Activated B cell treated with CpG ODN at 0.5 μM for 24 hours (primary cell): ENCODE measurements at regions not wholly inside any gene's neighbourhood (a gene's known extent, or its start where the extent isn't known, plus 50 kb on each side); places are given as distances from the start of the nearest gene placed in this dataset.

Source experiments
- ATAC-seq: fragments of 200-7000 bp; cut with Tn5 transposase; one replicate; pipeline ENCODE4 v1.10.0; 2021; ENCODE audit warnings: low read depth, mild to moderate bottlenecking, moderate library complexity
- CTCF ChIA-PET: fragments of 350-600 bp; sonication (Branson Sonifier 250); formaldehyde crosslinking; loops from one replicate; lab custom pipeline; 2021; ENCODE audit warnings: antibody characterized with exemption; lab: Charles Lee
- POLR2A ChIA-PET: fragments of 350-600 bp; sonication (Branson Sonifier 250); formaldehyde crosslinking; loops from one replicate; lab custom pipeline; 2021; ENCODE audit warnings: antibody characterized with exemption; lab: Charles Lee
- DNase-seq: peaks from one replicate; pipeline ENCODE4 v3.0.0; 2022
- H3K27ac Mint-ChIP-seq: one replicate; pipeline ENCODE4 v1.8.0; 2020; ENCODE audit warnings: mixed read lengths
- H3K27me3 Mint-ChIP-seq: one replicate; pipeline ENCODE4 v1.8.0; 2021; ENCODE audit warnings: mixed read lengths
- H3K36me3 Mint-ChIP-seq: one replicate; pipeline ENCODE4 v1.8.0; 2021; ENCODE audit warnings: low read depth, mixed read lengths
- H3K4me1 Mint-ChIP-seq: one replicate; pipeline ENCODE4 v1.8.0; 2021; ENCODE audit warnings: mixed read lengths
- H3K4me3 Mint-ChIP-seq: one replicate; pipeline ENCODE4 v1.8.0; 2020; ENCODE audit warnings: mild to moderate bottlenecking, mixed read lengths
- H3K9me3 Mint-ChIP-seq: one replicate; pipeline ENCODE4 v1.8.0; 2020; ENCODE audit warnings: mixed read lengths
- CTCF ChIP-seq: fragments of 200-600 bp; IDR thresholded peaks from one replicate; pipeline ENCODE4 v1.8.0; 2022; ENCODE audit warnings: antibody characterized with exemption, mild to moderate bottlenecking
- intact Hi-C: fragments of 100-400 bp; cut with micrococcal nuclease; formaldehyde crosslinking; loops from one replicate; pipeline ENCODE4 v1.15.1; 2024

- DNase-seq (no peak), ATAC-seq (no peak)
- no peaks in the 10 kb centered on the region for H3K36me3 Mint-ChIP-seq
- H3K27me3 Mint-ChIP-seq, result no peaks in the 10 kb centered on the region
- CTCF ChIA-PET, result no interaction called here
- intact Hi-C loops, result no loop called here
- no peak for TF ChIP-seq CTCF
- POLR2A ChIA-PET, result no interaction called here
- H3K9me3 Mint-ChIP-seq, result peaks cover 3% of the 10 kb centered on the region
- H3K27ac Mint-ChIP-seq, result no peak overlapping the region
- no peaks in the 10 kb centered on the region for H3K4me1 Mint-ChIP-seq
- no peak overlapping the region for H3K4me3 Mint-ChIP-seq
Observed at GRCh38 chr4:181061787-181062186, 1181.4 kb upstream of the TENM3 start.

GRCh38 chr4:181063212-181063611 is 1180.0 kb upstream of the TENM3 start:
- TF ChIP-seq CTCF, result no peak
- ChIA-PET POLR2A (no interaction called here), CTCF (no interaction called here)
- H3K36me3 Mint-ChIP-seq, result no peaks in the 10 kb centered on the region
- peaks cover 2% of the 10 kb centered on the region for H3K9me3 Mint-ChIP-seq
- DNase-seq (no peak), ATAC-seq (no peak)
- no peaks in the 10 kb centered on the region for H3K27me3 Mint-ChIP-seq
- no peak overlapping the region for H3K27ac Mint-ChIP-seq
- no peak overlapping the region for H3K4me3 Mint-ChIP-seq
- intact Hi-C loops, result no loop called here
- no peaks in the 10 kb centered on the region for H3K4me1 Mint-ChIP-seq

DNA sequence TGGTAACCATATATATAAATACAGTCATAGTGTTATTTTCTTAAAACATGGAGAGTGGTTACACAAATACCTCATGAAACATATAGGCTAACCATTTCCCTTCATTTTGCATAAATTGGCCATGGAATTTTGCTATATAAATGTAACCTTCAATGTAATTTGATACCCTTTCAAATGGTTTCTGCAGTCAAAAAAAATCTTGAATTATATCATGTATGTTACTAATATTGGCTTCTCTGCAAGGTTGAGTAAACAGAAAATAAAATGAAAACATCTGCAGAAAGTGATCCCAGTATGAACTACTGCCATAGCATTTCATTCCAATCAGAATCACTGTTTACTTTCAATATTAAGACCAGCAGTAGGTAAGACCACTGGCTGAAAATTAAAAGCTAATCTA is 1165.9 kb upstream of the TENM3 start:
- Mint-ChIP-seq H3K4me1 (no peaks in the 10 kb centered on the region), H3K27ac (no peak overlapping the region), H3K36me3 (no peaks in the 10 kb centered on the region), H3K9me3 (peaks cover 2% of the 10 kb centered on the region), H3K27me3 (no peaks in the 10 kb centered on the region), H3K4me3 (no peak overlapping the region)
- ATAC-seq (no peak), DNase-seq (no peak)
- TF ChIP-seq CTCF, result no peak
- intact Hi-C loops, result no loop called here
- ChIA-PET CTCF (no interaction called here), POLR2A (no interaction called here)

- POLR2A ChIA-PET, result no interaction called here
- intact Hi-C loops, result no loop called here
- Mint-ChIP-seq H3K27ac (no peak overlapping the region), H3K4me1 (no peaks in the 10 kb centered on the region), H3K4me3 (no peak overlapping the region), H3K9me3 (no peaks in the 10 kb centered on the region), H3K36me3 (no peaks in the 10 kb centered on the region), H3K27me3 (no peaks in the 10 kb centered on the region)
- no peak for TF ChIP-seq CTCF
- no peak for ATAC-seq
- CTCF ChIA-PET, result no interaction called here
- DNase-seq, result no peak
Observed at GRCh38 chr4:181078196-181078595, 1165.0 kb upstream of the TENM3 start.

DNA sequence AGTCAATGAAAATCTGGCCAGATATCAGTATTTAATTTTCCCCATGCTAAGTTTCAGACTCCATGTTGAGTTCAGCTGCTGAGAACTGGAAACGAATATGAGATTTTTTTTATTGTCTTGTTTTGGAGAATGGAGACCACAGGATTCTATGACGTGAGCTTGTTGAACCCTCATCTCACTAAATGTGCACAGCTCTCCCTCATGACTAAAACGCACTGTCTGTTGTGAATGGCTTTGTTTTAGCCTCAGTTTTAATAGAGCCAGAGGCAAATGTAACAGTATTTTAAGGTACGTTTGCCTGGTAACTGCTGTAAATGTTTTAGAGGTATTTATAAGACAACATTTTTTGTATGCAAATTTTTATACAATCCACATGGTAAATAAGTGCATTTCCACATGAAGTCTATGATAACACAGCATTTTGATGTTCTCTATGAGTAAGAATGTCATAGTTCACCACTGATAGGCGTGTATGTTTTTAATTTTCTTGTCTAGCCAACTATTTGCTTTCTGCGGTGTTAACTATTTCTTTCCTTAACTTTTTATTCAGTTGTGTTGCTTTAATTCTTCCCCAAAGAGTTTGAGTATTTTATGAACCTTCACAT is 1159.3 kb upstream of the TENM3 start:
- DNase-seq (no peak), ATAC-seq (no peak)
- H3K27ac Mint-ChIP-seq, result no peak overlapping the region
- H3K4me1 Mint-ChIP-seq, result no peaks in the 10 kb centered on the region
- H3K4me3 Mint-ChIP-seq, result no peak overlapping the region
- CTCF ChIA-PET, result no interaction called here
- POLR2A ChIA-PET, result no interaction called here
- intact Hi-C loops, result no loop called here
- no peaks in the 10 kb centered on the region for H3K36me3 Mint-ChIP-seq
- no peaks in the 10 kb centered on the region for H3K9me3 Mint-ChIP-seq
- no peak for TF ChIP-seq CTCF
- H3K27me3 Mint-ChIP-seq, result no peaks in the 10 kb centered on the region
